ENCODE measurements at regions not wholly inside any gene's neighbourhood (a gene's known extent, or its start where the extent isn't known, plus 50 kb on each side); places are given as distances from the start of the nearest gene placed in this dataset.

- Mint-ChIP-seq H3K9me3 (no peaks in the 10 kb centered on the region), H3K27me3 (ENCODE audit: low read depth, poor library complexity) (no peaks in the 10 kb centered on the region), H3K27ac (no peak overlapping the region), H3K4me1 (no peaks in the 10 kb centered on the region), H3K4me3 (no peak overlapping the region), H3K36me3 (ENCODE audit: low read depth) (no peaks in the 10 kb centered on the region)
- TF ChIP-seq, protein P1, sequence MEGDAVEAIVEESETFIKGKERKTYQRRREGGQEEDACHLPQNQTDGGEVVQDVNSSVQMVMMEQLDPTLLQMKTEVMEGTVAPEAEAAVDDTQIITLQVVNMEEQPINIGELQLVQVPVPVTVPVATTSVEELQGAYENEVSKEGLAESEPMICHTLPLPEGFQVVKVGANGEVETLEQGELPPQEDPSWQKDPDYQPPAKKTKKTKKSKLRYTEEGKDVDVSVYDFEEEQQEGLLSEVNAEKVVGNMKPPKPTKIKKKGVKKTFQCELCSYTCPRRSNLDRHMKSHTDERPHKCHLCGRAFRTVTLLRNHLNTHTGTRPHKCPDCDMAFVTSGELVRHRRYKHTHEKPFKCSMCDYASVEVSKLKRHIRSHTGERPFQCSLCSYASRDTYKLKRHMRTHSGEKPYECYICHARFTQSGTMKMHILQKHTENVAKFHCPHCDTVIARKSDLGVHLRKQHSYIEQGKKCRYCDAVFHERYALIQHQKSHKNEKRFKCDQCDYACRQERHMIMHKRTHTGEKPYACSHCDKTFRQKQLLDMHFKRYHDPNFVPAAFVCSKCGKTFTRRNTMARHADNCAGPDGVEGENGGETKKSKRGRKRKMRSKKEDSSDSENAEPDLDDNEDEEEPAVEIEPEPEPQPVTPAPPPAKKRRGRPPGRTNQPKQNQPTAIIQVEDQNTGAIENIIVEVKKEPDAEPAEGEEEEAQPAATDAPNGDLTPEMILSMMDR (IDR thresholded peaks at IDR 0.05): no peak
- DNase-seq: no peak
These were observed 686.5 kb upstream of the COX7C start for GRCh38 chr5:85931220-85931619.

GRCh38 chr5:85938201-85938600 lies 679.5 kb upstream of the COX7C start:
- Mint-ChIP-seq H3K27me3 (ENCODE audit: low read depth, poor library complexity) (no peaks in the 10 kb centered on the region), H3K4me3 (no peak overlapping the region), H3K27ac (no peak overlapping the region), H3K36me3 (ENCODE audit: low read depth) (no peaks in the 10 kb centered on the region), H3K9me3 (no peaks in the 10 kb centered on the region), H3K4me1 (no peaks in the 10 kb centered on the region)
- TF ChIP-seq, protein P1 (IDR thresholded peaks at IDR 0.05): no peak
- DNase-seq: no peak

DNA sequence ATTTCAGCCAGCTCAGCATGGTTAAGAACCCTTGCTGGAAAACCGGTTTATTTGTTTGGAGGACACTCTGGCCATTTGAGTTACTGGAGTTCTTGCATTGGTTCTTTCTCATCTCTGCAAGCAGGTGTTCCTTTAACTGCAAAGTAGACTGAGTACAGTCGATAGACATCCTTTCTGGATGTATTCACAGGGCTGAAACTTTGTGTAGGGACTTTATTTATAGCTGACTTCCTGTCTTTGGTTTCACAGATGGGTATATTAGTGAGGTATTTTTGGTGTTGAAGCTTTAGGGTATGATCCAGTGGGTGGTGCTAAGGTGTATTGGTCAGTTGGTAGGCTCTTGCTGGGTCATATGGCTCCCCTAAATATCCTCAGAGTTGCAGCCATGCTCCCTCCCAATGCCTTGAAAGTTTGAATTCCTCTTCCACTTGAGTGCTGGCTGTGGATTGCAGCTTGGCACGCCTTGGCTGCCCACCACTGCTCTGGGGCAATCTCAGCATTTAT lies 666.0 kb upstream of the COX7C start:
- Mint-ChIP-seq H3K9me3 (peaks cover 4% of the 10 kb centered on the region), H3K36me3 (ENCODE audit: low read depth) (no peaks in the 10 kb centered on the region), H3K27ac (no peak overlapping the region), H3K4me3 (no peak overlapping the region), H3K4me1 (no peaks in the 10 kb centered on the region), H3K27me3 (ENCODE audit: low read depth, poor library complexity) (no peaks in the 10 kb centered on the region)
- TF ChIP-seq, protein P1 (IDR thresholded peaks at IDR 0.05): no peak
- no peak for DNase-seq

GRCh38 chr5:85952680-85953079 lies 665.1 kb upstream of the COX7C start:
- Mint-ChIP-seq H3K36me3 (ENCODE audit: low read depth) (no peaks in the 10 kb centered on the region), H3K27me3 (ENCODE audit: low read depth, poor library complexity) (no peaks in the 10 kb centered on the region), H3K4me3 (no peak overlapping the region), H3K27ac (no peak overlapping the region), H3K4me1 (no peaks in the 10 kb centered on the region), H3K9me3 (peaks cover 4% of the 10 kb centered on the region)
- no peak for DNase-seq
- TF ChIP-seq, protein P1 (IDR thresholded peaks at IDR 0.05): no peak

- no peak overlapping the region for H3K27ac Mint-ChIP-seq
- H3K4me3 Mint-ChIP-seq: no peak overlapping the region
- no peaks in the 10 kb centered on the region for H3K4me1 Mint-ChIP-seq
These were observed 650.1 kb upstream of the COX7C start for GRCh38 chr5:85967681-85968080.

DNA sequence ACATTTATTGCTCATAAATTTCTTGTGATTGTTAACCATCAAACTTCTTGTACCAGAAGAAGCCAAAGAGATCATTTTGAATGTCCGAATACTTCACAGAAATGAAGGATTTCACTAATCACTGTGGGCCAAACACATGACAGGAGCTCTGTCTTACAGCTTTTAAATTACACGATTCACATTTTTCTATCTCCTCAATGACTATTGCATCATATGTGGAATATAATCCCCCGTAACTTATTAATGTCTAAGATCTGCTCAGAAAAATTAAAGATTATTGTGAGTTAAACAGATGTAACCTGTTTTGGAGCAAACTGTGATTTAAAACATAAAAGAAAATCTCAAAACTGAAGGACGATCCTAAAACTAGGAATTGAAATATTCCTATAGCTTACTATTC lies 645.2 kb upstream of the COX7C start:
- no peak for DNase-seq
- Mint-ChIP-seq H3K27ac (no peak overlapping the region), H3K9me3 (no peaks in the 10 kb centered on the region), H3K4me3 (no peak overlapping the region), H3K27me3 (ENCODE audit: low read depth, poor library complexity) (peaks cover 3% of the 10 kb centered on the region), H3K4me1 (no peaks in the 10 kb centered on the region), H3K36me3 (ENCODE audit: low read depth) (no peaks in the 10 kb centered on the region)
- TF ChIP-seq, protein P1 (IDR thresholded peaks at IDR 0.05): no peak

More at GRCh38 chr5:85967681-85968080, 650.1 kb upstream of the COX7C start:
- H3K27me3 Mint-ChIP-seq (ENCODE audit: low read depth, poor library complexity): peaks cover 7% of the 10 kb centered on the region
- H3K9me3 Mint-ChIP-seq: no peaks in the 10 kb centered on the region
- TF ChIP-seq, protein P1 (IDR thresholded peaks at IDR 0.05): no peak
- no peaks in the 10 kb centered on the region for H3K36me3 Mint-ChIP-seq (ENCODE audit: low read depth)
- no peak for DNase-seq
